NT2/D1 (cell line): ENCODE measurements at regions not wholly inside any gene's neighbourhood (a gene's known extent, or its start where the extent isn't known, plus 50 kb on each side); places are given as distances from the start of the nearest gene placed in this dataset.

Experiments used
- SUZ12 ChIP-seq: IDR thresholded peaks from 2 replicates; pipeline ENCODE4 v1.6.1; 2011; ENCODE audit not compliant: insufficient read length, insufficient read depth; ENCODE audit errors: extremely low read depth
- ZNF274 ChIP-seq: IDR thresholded peaks from 2 replicates; pipeline ENCODE4 v1.6.1; 2011; ENCODE audit warnings: mild to moderate bottlenecking, low read depth, low read length

GRCh38 chr22:46078241-46079092 is 71.9 kb upstream of the PPARA start:
- TF ChIP-seq SUZ12 (no peak), ZNF274 (no peak)
